PFSK-1 (cell line): ENCODE measurements at regions not wholly inside any gene's neighbourhood (a gene's known extent, or its start where the extent isn't known, plus 50 kb on each side); places are given as distances from the start of the nearest gene placed in this dataset.

ENCODE experiments used
- POLR2AphosphoS5 ChIP-seq: IDR thresholded peaks from 2 replicates; pipeline ENCODE4 v1.6.1; 2012; ENCODE audit warnings: low read depth, mild to moderate bottlenecking, control low read depth, low read length, moderate library complexity
- TF ChIP-seq, protein P1 (sequence below), 2 experiments: IDR thresholded peaks; 2 replicates each; pipeline versions ENCODE4 v1.6.1 to v1.8.0; 2011 to 2012; ENCODE audit warnings: low read depth in 2 of 2, low read length in 2 of 2, control low read depth in 1 of 2, inconsistent platforms in 1 of 2, mild to moderate bottlenecking in 1 of 2, moderate library complexity in 1 of 2; ENCODE audit not compliant: insufficient read depth in 1 of 2

DNA sequence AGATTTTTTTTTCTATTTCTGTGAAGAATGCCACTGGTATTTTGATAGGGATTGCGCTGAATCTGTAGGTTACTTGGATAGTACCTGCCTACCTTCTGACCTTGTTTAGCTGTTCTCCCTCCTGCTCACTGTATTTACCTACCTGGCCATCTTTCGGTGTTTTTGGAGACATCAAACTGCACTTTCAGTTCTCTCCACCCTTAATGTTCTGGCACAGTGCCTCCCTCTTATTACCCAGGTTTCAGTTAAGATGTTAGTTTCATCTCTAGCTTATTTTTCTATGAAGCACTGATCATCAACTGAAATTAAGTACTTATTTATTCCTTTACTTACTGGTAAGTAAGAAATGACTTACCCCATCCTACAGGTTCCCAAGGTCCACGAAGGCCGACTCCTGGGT is 74.4 kb upstream of the KLHL25 start:
- TF ChIP-seq, protein P1, sequence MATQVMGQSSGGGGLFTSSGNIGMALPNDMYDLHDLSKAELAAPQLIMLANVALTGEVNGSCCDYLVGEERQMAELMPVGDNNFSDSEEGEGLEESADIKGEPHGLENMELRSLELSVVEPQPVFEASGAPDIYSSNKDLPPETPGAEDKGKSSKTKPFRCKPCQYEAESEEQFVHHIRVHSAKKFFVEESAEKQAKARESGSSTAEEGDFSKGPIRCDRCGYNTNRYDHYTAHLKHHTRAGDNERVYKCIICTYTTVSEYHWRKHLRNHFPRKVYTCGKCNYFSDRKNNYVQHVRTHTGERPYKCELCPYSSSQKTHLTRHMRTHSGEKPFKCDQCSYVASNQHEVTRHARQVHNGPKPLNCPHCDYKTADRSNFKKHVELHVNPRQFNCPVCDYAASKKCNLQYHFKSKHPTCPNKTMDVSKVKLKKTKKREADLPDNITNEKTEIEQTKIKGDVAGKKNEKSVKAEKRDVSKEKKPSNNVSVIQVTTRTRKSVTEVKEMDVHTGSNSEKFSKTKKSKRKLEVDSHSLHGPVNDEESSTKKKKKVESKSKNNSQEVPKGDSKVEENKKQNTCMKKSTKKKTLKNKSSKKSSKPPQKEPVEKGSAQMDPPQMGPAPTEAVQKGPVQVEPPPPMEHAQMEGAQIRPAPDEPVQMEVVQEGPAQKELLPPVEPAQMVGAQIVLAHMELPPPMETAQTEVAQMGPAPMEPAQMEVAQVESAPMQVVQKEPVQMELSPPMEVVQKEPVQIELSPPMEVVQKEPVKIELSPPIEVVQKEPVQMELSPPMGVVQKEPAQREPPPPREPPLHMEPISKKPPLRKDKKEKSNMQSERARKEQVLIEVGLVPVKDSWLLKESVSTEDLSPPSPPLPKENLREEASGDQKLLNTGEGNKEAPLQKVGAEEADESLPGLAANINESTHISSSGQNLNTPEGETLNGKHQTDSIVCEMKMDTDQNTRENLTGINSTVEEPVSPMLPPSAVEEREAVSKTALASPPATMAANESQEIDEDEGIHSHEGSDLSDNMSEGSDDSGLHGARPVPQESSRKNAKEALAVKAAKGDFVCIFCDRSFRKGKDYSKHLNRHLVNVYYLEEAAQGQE (IDR thresholded peaks at IDR 0.05; ENCODE audit: insufficient read depth in 1 of 2, low read depth in 2 of 2, low read length in 2 of 2): no peak
- no peak for TF ChIP-seq POLR2AphosphoS5
